Large intestine (tissue), 3 donors: ENCODE measurements at regions not wholly inside any gene's neighbourhood (a gene's known extent, or its start where the extent isn't known, plus 50 kb on each side); places are given as distances from the start of the nearest gene placed in this dataset.

Source experiments
- DNase-seq, 2 donors: peaks; one replicate each; pipeline versions ENCODE4 v3.0.0 to v3.0.0-alpha.2; 2013
- H3K27ac ChIP-seq: one replicate; pipeline ENCODE4 v1.5.1; 2013; ENCODE audit warnings: low read length
- H3K27me3 ChIP-seq: 2 replicates; pipeline ENCODE4 v1.6.1; 2013; ENCODE audit warnings: low read length; ENCODE audit not compliant: control insufficient read depth, insufficient read depth
- H3K36me3 ChIP-seq: 2 replicates; pipeline ENCODE4 v1.6.1; 2013; ENCODE audit warnings: low read length; ENCODE audit not compliant: control insufficient read depth, insufficient read depth
- H3K4me1 ChIP-seq: one replicate; pipeline ENCODE4 v1.6.1; 2013; ENCODE audit warnings: low read length; ENCODE audit not compliant: control insufficient read depth, insufficient read depth
- H3K4me3 ChIP-seq: one replicate; pipeline ENCODE4 v1.5.1; 2013; ENCODE audit warnings: low read length
- H3K9me3 ChIP-seq: one replicate; pipeline ENCODE4 v1.6.1; 2013; ENCODE audit warnings: mild to moderate bottlenecking, low read depth, low read length, moderate library complexity; ENCODE audit not compliant: control insufficient read depth
- WGBS: methylation state at CpG from one replicate; pipeline ENCODE4 v1.1.5; 2013; ENCODE audit warnings: low lambda C conversion rate; ENCODE audit not compliant: insufficient coverage; 5-methylcytosine and 5-hydroxymethylcytosine counted together

DNA sequence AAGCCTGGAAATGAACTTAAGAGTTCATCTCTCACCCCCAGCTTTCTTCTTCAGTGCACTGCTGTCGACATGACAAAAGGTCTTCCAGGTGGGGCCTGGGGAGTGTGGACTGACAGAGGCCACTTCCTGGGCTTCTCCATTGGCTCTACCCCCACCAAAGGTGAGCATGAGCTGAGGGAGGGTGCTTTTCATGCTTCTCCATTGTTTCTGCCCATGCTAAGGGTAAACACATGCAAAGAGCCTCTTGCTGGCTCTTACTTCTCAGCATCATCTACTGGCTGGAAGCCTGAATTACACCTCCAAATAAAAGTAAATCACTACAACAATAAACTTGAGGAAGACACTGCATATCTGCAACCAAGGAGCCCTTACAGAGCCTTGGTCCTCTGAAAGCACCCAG lies 227.2 kb downstream of the EPM2A start:
- Histone ChIP-seq H3K36me3 (no peaks in the 10 kb centered on the region), H3K4me3 (no peak overlapping the region)
- no CpG with 5 or more reads among the region's 1 CpG for WGBS

GRCh38 chr6:145517492-145517891 lies 217.8 kb downstream of the EPM2A start:
- DNase-seq, result no peak
- H3K4me1 ChIP-seq, result no peaks in the 10 kb centered on the region
- no peaks in the 10 kb centered on the region for H3K27me3 ChIP-seq
- no peak overlapping the region for H3K4me3 ChIP-seq
- no peak overlapping the region for H3K27ac ChIP-seq
- no peaks in the 10 kb centered on the region for H3K9me3 ChIP-seq
- WGBS, result no CpG with 5 or more reads among the region's 4 CpGs
- no peaks in the 10 kb centered on the region for H3K36me3 ChIP-seq

More for the DNA sequence above, 227.2 kb downstream of the EPM2A start:
- H3K9me3 ChIP-seq, result no peaks in the 10 kb centered on the region
- DNase-seq, result no peak
- no peaks in the 10 kb centered on the region for H3K4me1 ChIP-seq
- no peak overlapping the region for H3K27ac ChIP-seq
- H3K27me3 ChIP-seq, result no peaks in the 10 kb centered on the region

- 100% methylated on average over 3 of the region's 3 CpGs for WGBS
- H3K9me3 ChIP-seq, result no peaks in the 10 kb centered on the region
- no peak overlapping the region for H3K4me3 ChIP-seq
- no peaks in the 10 kb centered on the region for H3K4me1 ChIP-seq
- H3K36me3 ChIP-seq, result no peaks in the 10 kb centered on the region
- no peak for DNase-seq
- no peaks in the 10 kb centered on the region for H3K27me3 ChIP-seq
- no peak overlapping the region for H3K27ac ChIP-seq
These were observed 210.3 kb downstream of the EPM2A start for GRCh38 chr6:145525038-145525437.

GRCh38 chr6:145529582-145529981 lies 205.7 kb downstream of the EPM2A start:
- Histone ChIP-seq H3K9me3 (no peaks in the 10 kb centered on the region), H3K27me3 (no peaks in the 10 kb centered on the region), H3K36me3 (no peaks in the 10 kb centered on the region), H3K4me3 (no peak overlapping the region), H3K4me1 (no peaks in the 10 kb centered on the region), H3K27ac (no peak overlapping the region)
- DNase-seq, result no peak
- 80% methylated on average over 2 of the region's 2 CpGs for WGBS

- Histone ChIP-seq H3K36me3 (no peaks in the 10 kb centered on the region), H3K4me3 (no peak overlapping the region), H3K27me3 (no peaks in the 10 kb centered on the region), H3K9me3 (no peaks in the 10 kb centered on the region), H3K4me1 (no peaks in the 10 kb centered on the region), H3K27ac (no peak overlapping the region)
- DNase-seq, result no peak
These were observed 204.9 kb downstream of the EPM2A start for GRCh38 chr6:145530454-145530853.

GRCh38 chr6:145531032-145531431 lies 204.3 kb downstream of the EPM2A start:
- WGBS, result no CpG with 5 or more reads among the region's 1 CpG
- Histone ChIP-seq H3K4me3 (no peak overlapping the region), H3K4me1 (no peaks in the 10 kb centered on the region), H3K27me3 (no peaks in the 10 kb centered on the region), H3K36me3 (no peaks in the 10 kb centered on the region), H3K9me3 (no peaks in the 10 kb centered on the region), H3K27ac (no peak overlapping the region)
- no peak for DNase-seq

- no peak overlapping the region for H3K27ac ChIP-seq
- H3K9me3 ChIP-seq, result no peaks in the 10 kb centered on the region
- H3K36me3 ChIP-seq, result no peaks in the 10 kb centered on the region
- WGBS, result 60% methylated on average over 1 of the region's 3 CpGs
- H3K27me3 ChIP-seq, result no peaks in the 10 kb centered on the region
- no peak for DNase-seq
- no peaks in the 10 kb centered on the region for H3K4me1 ChIP-seq
- no peak overlapping the region for H3K4me3 ChIP-seq
These were observed 203.5 kb downstream of the EPM2A start for GRCh38 chr6:145531822-145532221.

GRCh38 chr6:145532361-145532760 lies 203.0 kb downstream of the EPM2A start:
- no CpG with 5 or more reads among the region's 4 CpGs for WGBS
- H3K27ac ChIP-seq, result no peak overlapping the region

DNA sequence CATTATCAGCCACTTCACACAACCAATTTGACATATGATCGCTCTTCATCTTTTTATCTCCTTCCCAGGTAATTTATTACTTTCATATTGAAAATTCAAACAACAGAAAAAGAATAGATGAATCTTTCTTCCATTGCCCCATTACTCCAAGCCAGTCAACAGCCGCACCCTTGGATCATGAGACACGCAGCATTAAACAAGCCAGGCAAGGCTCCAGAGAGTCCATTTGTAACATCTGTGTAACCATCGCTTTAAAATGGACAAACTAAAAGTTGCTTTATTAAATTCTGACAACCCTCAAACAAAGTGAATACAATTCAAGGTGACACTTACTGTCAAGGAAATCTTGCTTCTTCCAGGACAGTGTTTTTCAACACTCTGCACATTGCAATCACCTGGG lies 200.3 kb downstream of the EPM2A start:
- no peak for DNase-seq
- H3K27me3 ChIP-seq, result no peaks in the 10 kb centered on the region
- H3K9me3 ChIP-seq, result no peaks in the 10 kb centered on the region
- WGBS, result 74% methylated on average over 2 of the region's 4 CpGs
- H3K4me3 ChIP-seq, result no peak overlapping the region
- no peaks in the 10 kb centered on the region for H3K4me1 ChIP-seq
- H3K36me3 ChIP-seq, result no peaks in the 10 kb centered on the region
- no peak overlapping the region for H3K27ac ChIP-seq

More at GRCh38 chr6:145532361-145532760, 203.0 kb downstream of the EPM2A start:
- H3K9me3 ChIP-seq, result no peaks in the 10 kb centered on the region
- H3K4me3 ChIP-seq, result no peak overlapping the region
- H3K36me3 ChIP-seq, result no peaks in the 10 kb centered on the region
- DNase-seq, result no peak
- no peaks in the 10 kb centered on the region for H3K4me1 ChIP-seq
- H3K27me3 ChIP-seq, result no peaks in the 10 kb centered on the region

DNA sequence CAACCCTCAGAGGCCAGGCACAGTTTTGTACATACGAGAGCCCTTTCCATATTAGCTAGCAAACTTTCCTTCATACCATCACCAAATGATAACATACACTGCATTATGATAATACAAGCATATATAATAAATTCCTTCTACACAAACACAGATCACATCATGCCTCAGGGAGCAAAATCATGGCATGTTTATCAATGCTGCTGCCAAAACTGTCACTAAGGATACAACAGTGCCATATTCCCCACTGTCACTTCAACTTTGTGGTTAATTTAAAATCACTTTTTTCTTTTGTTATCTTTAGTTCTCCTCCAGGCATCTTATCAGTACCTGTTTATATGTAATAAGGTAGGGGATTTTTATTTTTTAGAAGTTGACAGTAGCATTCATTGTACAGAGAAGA lies 196.3 kb downstream of the EPM2A start:
- no peaks in the 10 kb centered on the region for H3K4me1 ChIP-seq
- no peak overlapping the region for H3K4me3 ChIP-seq
- H3K27me3 ChIP-seq, result no peaks in the 10 kb centered on the region
- H3K27ac ChIP-seq, result no peak overlapping the region
- WGBS, result no CpG with 5 or more reads among the region's 1 CpG
- H3K36me3 ChIP-seq, result no peaks in the 10 kb centered on the region
- no peak for DNase-seq
- H3K9me3 ChIP-seq, result no peaks in the 10 kb centered on the region

GRCh38 chr6:145539831-145540230 lies 195.5 kb downstream of the EPM2A start:
- H3K27ac ChIP-seq, result no peak overlapping the region
- no peak overlapping the region for H3K4me3 ChIP-seq
- H3K9me3 ChIP-seq, result no peaks in the 10 kb centered on the region
- no peaks in the 10 kb centered on the region for H3K4me1 ChIP-seq
- H3K27me3 ChIP-seq, result no peaks in the 10 kb centered on the region
- H3K36me3 ChIP-seq, result no peaks in the 10 kb centered on the region
- no peak for DNase-seq
- WGBS, result 100% methylated on average over 1 of the region's 3 CpGs
